ENCODE measurements at regions not wholly inside any gene's neighbourhood (a gene's known extent, or its start where the extent isn't known, plus 50 kb on each side); places are given as distances from the start of the nearest gene placed in this dataset.

DNA sequence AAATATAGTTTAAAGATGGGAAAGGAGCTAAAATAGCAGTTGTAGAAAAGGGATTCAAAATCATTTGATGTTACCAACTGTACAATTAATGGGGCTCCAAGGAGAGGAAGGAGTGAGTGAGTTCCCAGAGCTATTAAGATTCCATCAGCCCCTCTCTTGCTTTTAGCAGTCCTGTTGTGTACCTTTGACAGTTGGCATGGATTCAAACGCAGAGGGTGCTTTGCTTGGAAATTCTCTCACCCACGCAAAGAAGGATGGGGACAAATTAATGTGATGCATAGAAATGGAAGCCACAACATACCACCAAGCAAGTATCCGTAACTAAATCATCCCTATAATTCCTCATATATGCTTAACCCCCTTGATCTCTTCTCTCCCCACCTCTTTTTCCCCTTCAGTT, 461.3 kb downstream of the EBF1 start:
- no peak overlapping the region for H3K4me3 ChIP-seq (ENCODE audit: low read length)
- no peak for DNase-seq (ENCODE audit: low read depth)
- TF ChIP-seq, protein P1, sequence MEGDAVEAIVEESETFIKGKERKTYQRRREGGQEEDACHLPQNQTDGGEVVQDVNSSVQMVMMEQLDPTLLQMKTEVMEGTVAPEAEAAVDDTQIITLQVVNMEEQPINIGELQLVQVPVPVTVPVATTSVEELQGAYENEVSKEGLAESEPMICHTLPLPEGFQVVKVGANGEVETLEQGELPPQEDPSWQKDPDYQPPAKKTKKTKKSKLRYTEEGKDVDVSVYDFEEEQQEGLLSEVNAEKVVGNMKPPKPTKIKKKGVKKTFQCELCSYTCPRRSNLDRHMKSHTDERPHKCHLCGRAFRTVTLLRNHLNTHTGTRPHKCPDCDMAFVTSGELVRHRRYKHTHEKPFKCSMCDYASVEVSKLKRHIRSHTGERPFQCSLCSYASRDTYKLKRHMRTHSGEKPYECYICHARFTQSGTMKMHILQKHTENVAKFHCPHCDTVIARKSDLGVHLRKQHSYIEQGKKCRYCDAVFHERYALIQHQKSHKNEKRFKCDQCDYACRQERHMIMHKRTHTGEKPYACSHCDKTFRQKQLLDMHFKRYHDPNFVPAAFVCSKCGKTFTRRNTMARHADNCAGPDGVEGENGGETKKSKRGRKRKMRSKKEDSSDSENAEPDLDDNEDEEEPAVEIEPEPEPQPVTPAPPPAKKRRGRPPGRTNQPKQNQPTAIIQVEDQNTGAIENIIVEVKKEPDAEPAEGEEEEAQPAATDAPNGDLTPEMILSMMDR (conservative IDR thresholded peaks at IDR 0.05; ENCODE audit: low read depth, low read length): no peak

DNA sequence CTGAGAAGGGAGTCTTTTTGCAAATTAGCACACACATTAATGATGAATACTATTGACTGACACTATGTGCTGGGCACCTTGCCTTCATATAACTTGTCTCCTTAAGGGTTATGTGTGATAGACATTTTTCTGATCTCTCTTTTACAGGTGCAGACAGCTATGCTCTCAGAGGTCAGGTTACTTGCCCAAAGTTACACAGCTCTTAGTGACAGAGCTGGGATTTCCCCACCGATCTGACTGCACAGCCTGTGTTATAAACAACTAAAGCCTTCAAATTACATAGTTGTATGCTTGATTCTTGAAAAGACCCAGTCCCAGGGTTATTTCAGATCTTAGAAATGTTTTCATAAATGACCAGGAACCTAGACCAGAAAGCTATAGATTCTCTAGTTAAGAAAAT, 462.7 kb downstream of the EBF1 start:
- DNase-seq (ENCODE audit: low read depth): no peak
- H3K4me3 ChIP-seq (ENCODE audit: low read length): no peak overlapping the region
- TF ChIP-seq, protein P1 (conservative IDR thresholded peaks at IDR 0.05; ENCODE audit: low read depth, low read length): no peak

DNA sequence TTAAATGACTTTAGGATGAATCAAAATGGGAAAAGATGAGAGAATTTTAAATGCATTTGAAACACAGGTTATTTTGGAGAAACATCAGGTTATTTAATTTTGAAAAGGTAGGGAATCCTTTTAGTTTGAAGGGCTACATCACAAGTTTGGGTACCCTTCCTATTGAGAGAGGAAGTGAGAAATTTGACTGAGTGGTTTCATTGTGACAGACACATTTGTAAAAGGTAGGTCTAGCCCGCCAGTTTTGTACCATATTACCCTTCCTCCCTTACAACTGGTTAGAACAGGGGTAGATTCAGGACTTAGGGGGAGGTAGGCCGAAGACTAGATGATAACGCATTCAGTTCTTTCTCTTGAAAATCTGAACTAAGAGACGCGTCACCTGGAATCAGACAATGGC, 464.2 kb downstream of the EBF1 start:
- TF ChIP-seq, protein P1 (conservative IDR thresholded peaks at IDR 0.05; ENCODE audit: low read depth, low read length): no peak
- no peak overlapping the region for H3K4me3 ChIP-seq (ENCODE audit: low read length)
- DNase-seq (ENCODE audit: low read depth): no peak

DNA sequence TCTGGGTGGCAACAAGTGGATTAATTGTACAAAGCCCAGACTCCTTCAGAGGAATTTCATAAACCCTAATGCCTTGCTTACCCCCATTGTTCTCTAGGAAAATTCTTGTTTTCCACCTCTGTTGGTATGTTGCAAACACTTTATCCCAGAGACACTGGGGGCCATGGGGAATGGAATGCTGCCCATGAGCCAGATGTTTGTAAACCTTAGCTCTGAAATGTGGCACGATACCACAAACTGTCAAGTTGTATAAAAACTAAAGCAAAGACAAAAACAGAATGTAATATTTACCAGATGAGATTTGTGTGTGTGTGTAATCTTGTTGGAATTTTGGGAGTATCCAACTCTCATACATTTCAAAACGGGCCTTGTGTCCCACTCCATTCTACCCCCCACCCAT, 465.0 kb downstream of the EBF1 start:
- no peak for DNase-seq (ENCODE audit: low read depth)
- no peak overlapping the region for H3K4me3 ChIP-seq (ENCODE audit: low read length)
- TF ChIP-seq, protein P1 (conservative IDR thresholded peaks at IDR 0.05; ENCODE audit: low read depth, low read length): no peak

DNA sequence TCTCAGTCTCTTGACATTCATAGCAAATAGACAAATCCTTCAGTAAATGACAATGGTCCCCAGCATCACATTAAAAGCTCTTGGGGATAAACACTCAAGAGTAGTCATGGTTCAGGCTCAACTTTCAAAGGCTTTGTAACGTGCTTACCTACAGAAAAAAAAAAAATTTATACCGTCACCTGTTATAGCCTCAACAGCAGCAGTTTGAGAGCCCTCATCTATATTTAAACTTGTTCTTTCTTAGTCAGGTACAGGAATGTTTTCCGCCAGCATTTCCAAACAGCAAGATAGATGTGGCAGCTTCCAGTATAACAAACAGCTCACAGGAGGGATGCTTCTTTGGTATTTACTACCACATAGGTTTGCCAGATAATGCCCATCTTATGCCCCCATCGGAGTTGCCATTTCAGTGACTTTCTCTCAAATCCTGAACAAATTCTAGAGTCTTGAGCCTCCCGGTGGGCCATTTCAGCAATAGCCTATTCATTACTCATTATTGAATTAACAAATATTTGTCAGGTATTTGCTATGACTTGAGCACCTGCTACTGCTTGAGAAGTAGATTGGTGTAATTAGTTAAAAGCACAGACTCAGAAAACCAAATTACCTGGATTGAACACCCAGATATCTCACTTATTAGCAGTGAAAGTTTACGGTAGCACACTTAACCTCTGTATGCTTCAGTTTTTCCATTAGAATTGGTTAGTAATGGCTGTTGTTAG, 470.0 kb downstream of the EBF1 start:
- TF ChIP-seq, protein P1 (conservative IDR thresholded peaks at IDR 0.05; ENCODE audit: low read depth, low read length): no peak
- H3K4me3 ChIP-seq (ENCODE audit: low read length): no peak overlapping the region
- no peak for DNase-seq (ENCODE audit: low read depth)

DNA sequence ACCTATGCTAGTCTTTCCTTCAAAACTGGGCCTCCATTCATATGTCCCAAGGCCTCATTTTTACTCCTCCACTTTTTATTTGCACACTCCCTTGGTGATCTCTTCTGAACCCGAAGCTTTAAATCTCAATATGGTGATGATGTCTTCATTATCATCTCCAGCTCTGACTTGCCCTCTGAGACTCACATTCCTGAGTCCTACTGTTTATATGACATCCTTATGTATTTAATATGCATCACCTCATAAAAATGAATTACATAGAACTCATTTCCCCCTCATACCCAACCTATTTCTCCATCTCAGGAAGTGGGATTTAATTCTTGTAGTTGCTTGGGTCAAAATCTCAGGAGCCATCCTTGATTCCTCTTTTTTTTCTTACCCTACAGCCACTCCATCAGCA, 473.0 kb downstream of the EBF1 start:
- no peak overlapping the region for H3K4me3 ChIP-seq (ENCODE audit: low read length)
- TF ChIP-seq, protein P1 (conservative IDR thresholded peaks at IDR 0.05; ENCODE audit: low read depth, low read length): no peak
- no peak for DNase-seq (ENCODE audit: low read depth)

DNA sequence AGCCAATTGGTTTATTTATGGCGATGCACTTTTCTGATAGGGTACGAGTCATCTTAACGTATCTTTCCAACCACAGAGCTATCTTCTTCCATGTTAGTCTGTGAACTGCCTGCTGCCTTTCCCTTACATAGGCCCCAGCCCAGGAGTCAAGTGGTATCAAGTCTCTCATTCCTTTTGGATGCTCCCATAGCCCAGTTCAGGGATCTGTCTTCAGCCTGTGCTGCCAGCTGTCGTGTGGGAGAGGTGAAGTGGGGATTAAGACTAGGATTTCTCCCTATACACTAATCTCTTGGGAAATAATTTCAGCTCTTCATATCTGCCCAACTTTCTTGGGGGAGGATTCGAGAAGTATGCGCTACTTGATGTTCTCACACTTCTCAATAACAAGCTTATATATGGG, 475.7 kb downstream of the EBF1 start:
- TF ChIP-seq, protein P1 (conservative IDR thresholded peaks at IDR 0.05; ENCODE audit: low read depth, low read length): no peak
- no peak overlapping the region for H3K4me3 ChIP-seq (ENCODE audit: low read length)
- DNase-seq (ENCODE audit: low read depth): no peak

Data from retinal pigment epithelial cell (primary cell).